ENCODE measurements at regions not wholly inside any gene's neighbourhood (a gene's known extent, or its start where the extent isn't known, plus 50 kb on each side); places are given as distances from the start of the nearest gene placed in this dataset.

DNA sequence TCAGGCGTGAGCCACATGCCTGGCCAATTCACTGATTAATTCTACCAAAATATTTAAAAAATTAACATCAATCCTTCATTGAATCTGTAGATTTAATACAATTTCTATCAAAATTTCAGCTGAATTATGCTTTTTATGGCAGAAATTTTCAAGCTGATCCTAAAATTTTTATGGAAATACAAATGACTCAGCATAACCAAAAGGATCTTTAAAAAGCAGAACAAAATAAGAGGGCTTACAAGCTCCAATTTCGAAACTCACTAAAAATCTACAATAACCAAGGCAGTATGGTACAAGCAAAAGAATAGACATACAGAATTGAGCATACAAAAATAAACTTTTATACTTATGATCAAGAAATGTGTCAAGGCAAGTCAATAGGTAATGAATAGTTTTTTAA lies 180.4 kb upstream of the CTNNB1 start:
- no peak for DNase-seq (ENCODE audit: low read depth in 2 of 3, low spot score in 2 of 3)

DNA sequence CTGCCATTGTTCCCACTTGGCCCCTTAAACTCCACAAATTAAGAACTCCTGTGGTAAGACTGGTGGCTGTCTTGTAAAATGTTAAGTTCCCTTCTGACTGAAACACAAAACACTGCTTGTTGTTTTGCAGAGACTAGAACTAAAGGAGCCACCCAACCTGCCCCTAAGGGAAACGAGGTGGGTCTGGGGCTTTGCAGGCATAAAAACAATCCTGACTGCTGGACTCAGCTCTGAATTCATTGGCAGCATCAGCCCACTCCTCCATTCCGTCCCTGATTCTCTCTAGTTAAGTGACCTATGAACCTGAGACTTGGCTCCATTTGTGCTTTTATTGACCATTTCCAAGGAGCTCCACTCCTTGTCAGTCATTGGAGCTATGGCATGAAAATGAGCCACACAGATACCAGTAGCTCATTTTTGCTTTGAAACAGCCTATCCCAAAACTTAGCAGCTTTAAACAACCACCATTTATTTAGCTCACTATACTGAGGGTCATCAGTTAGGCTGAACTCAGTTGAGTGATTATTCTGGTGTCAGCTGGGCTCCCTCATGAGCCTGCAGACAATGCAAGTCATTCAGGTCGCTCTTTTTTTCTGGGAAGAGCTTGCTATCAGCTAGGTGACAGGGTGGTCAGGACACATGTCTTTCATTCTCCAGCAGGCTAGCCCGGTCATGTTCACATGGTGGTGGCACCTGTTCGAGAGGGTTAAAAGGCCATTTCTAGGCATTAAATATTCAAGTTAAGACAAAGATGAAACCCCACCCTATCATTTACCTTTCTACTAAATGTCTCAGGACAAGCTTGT lies 175.1 kb upstream of the CTNNB1 start:
- no peak for DNase-seq (ENCODE audit: low read depth in 2 of 3, low spot score in 2 of 3)

DNA sequence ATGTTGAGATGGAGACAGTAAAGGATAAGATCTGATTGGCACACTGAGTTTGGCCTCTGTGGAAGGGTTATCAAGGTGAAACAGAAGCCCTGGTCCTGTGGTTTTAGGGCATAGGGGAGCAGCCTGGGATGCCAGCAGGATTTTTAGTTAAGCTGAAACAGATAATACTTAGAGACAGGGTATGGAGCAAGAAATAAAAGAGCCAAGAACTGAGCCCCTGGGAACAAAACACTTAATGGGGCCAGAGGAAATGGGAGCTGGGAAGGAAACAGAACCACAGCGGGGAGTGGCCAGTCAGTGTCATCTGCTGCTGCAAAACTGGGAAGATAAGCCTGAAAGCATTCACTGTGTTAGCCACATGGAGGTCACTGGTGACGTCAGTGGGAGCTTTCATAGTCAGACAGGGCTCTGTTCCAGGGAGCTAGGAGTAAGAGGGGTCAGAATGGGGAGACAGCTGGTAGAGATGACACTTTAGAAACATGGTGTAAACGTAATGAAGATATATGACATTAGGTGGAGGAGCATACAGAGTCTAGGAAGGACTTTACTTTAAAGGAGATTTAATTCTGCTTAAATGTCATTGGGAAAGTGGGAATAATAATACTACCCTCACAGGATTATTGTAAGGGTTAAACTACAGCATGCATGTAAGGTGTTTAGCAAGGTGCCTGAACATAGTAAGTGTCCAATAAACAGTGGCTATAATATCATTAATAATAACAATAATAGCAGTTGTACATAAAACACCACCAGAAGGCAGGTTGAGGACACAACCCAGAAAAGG lies 172.7 kb upstream of the CTNNB1 start:
- DNase-seq (ENCODE audit: low read depth in 2 of 3, low spot score in 2 of 3), result no peak

DNA sequence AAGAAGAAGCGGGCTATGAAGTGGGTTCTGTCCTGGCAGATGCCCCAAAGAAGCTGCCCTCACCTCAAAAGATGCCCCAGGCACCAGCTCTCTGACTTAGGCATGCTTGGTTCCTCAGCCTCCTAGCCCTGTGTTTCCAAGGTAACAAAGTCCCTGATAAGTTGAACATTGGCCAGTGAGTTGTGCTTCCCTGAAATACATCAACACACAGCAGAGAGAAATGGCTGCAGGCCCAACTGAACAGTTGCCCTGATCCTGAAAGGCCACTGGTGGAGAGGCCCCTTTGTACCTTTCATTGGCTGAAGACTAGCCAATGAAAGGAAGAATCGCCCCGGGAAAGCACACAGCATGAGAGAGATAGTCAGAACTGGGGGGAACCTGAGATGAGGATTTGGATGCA lies 169.9 kb upstream of the CTNNB1 start:
- DNase-seq (ENCODE audit: low read depth in 2 of 3, low spot score in 2 of 3), result no peak

DNA sequence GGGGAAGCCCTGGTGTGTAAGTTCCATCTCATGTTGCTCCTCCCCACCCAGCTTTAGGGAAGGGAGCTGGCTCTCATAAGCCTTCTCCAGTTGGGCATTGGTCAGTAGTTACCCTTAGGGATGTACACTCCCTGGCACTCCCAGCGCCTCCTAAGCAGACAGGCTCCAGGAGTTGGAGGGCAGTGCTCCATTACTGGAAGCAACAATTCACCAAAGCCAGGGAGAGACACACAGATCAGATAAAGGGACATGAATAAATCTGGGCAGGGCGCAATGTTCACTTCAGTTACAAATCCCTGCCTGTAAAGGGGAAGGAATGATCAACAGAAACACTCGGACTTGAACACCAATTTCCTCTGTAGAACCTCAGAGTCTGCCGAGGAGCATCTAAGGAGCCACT lies 169.1 kb upstream of the CTNNB1 start:
- DNase-seq (ENCODE audit: low read depth in 2 of 3, low spot score in 2 of 3), result no peak

DNA sequence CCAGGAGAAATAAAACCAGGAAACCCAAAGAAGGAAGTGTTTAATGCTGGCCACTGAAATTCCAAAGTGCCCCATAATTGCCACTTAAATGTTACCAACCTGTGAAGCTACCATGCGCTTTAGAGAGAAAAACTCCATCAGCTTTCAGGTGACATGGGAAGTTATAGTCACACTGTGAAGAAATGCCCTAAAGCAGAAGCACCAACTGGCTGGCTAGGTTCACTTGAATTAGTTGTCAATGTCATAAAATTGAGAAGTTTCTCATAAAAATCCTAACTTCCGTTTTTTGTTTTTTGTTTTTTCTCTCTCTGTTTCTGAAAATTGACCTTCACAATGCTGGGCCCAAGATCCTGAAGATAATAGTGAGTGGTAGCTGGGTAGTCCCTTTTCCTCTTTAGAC lies 167.9 kb upstream of the CTNNB1 start:
- no peak for DNase-seq (ENCODE audit: low read depth in 2 of 3, low spot score in 2 of 3)

DNA sequence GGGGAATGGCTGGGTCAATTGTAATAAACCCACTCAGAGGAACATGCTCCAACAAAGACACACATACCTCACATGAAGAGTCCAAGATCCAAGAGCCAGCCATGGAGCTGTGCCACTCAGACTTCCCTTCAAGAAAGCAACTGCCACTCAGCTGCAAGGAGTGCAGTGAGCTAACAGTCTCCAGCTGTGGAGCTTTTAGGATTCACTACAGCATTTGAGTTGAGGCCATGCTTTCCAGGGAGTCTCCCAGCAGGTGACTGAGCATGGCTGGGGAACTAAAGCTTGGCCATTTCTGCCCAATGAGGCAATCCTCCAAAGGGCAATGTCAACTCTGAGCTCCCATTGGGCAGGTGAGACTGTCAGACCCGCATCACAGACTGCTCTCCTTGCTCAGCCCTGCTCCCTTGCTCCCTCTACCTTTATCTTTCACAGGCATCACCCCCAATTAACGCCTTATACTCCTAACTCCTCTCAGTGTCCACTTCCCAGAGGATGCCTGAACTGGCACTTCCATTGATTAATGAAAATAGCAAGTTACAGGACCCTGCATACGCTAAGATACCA lies 165.3 kb upstream of the CTNNB1 start:
- DNase-seq (ENCODE audit: low read depth in 2 of 3, low spot score in 2 of 3), result no peak

DNA sequence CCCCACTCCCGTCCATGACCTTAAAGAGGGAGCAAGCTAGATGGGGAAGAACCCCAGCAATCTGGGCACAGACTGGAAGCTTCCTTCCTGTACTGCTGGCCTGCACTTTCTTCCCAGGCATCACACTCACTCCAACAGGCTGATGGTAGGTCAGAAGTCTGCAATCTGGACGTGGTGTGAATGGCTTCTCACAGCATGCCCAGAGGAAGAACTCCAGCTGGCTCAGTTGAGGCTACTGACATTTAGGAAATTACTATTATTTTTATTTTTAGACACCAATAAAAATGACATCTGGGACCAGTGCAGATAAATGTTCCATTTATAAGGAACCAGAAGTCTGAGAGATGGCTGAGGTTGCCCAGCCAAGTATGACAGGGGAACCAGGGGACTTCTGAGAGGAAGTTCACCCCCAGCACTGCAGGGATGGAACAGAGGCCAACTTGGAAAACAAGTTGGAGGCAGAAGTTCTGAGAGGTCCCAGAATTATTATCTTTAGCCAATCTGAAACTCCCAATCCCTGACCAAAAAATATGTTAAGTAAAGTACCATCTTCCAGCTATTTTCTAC lies 163.8 kb upstream of the CTNNB1 start:
- DNase-seq (ENCODE audit: low read depth in 2 of 3, low spot score in 2 of 3), result no peak

DNA sequence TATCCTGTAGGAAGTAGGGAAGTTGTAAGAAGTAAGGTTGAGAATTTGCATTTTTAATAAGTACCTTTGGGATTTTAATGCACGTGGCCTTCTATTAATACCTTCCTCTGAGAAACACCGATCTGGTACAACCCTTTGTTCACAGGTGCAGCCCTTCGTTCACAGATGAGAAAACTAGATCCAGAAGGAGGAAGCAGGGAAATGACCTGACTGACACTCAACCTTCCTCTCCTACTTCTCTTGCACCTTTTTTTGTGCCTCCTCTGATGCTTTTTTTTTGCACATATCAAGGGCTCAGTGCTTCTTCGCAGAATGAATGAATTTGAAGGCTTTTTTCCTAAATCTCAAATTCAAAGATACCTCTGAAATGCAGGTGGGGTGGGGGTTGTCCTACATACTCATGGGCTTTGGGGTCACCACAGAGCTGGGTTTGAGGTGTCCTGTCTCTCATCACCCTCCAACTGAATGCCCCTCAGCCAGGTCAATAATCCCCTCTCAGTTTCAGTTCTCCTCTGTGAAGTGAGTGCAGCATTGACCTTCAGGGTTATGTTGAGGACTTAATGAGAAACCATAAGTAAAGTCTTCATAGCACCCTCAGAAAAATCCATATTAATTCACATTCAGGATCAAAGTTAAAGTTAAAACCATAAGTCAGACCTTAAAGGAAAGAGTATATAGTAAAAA lies 161.5 kb upstream of the CTNNB1 start:
- DNase-seq (ENCODE audit: low read depth in 2 of 3, low spot score in 2 of 3), result no peak

DNA sequence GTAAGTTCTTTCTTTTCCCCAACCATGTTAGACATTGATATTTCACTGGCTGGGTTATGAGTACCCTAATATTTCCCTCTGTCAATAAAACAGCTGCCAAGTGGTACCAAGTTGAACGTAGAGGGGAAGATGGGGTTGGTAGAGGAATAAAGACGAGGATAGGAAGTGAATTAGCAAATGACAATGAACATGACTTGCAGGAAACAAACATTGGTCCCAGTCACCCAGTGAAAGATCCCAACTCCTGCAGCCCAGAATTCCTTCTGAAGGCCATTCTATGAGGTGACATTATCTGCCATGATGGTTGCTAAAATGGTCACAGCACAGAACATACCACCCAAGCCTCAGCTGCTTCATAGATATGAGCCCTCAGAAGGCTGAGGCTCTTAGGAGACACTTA lies 159.0 kb upstream of the CTNNB1 start:
- no peak for DNase-seq (ENCODE audit: low read depth in 2 of 3, low spot score in 2 of 3)

GRCh38 chr3:41041462-41041861 lies 157.8 kb upstream of the CTNNB1 start:
- no peak for DNase-seq (ENCODE audit: low read depth in 2 of 3, low spot score in 2 of 3)

DNA sequence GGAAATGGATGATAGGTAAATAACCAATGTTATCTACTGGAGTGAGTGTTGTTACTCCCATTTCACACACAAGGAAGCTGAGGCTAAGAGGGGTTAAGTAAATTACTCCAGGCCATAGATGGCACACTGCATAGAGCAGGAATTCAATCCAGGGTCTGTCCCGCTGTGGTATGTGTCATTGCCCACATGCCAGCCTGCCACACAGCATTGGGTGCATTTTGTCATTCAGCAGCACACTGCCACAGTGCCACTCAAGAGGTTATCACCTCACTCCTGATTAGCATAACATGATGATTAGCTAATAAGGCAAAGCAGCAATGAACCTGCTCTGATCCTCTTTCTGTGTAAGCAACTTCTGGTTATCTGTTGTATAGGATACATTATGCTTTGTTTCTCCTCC lies 157.4 kb upstream of the CTNNB1 start:
- no peak for DNase-seq (ENCODE audit: low read depth in 2 of 3, low spot score in 2 of 3)

- no peak for DNase-seq (ENCODE audit: low read depth in 2 of 3, low spot score in 2 of 3)
Observed at GRCh38 chr3:41044523-41044922, 154.8 kb upstream of the CTNNB1 start.

DNA sequence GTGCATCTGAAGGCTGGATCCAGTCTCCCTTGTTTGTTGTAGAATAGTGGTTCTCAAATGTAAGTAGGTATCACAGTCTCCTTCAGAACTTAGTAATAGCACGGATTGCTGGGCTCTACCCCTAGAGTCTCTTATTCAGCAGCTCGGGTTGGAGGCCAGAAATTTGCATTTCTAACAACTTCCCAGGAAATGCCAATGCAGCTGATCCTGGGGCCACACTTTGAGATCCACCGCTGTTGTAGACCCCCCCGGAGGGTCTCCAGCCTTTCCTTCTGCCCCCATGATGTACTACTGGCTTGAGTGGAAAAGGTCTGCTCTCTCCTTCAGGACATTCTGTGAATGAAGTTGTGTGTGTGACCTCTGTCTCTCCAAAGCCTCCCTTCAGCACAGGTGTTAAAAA lies 153.8 kb upstream of the CTNNB1 start:
- DNase-seq (ENCODE audit: low read depth in 2 of 3, low spot score in 2 of 3), result no peak

- no peak for DNase-seq (ENCODE audit: low read depth in 2 of 3, low spot score in 2 of 3)
Observed at GRCh38 chr3:41050144-41050543, 149.2 kb upstream of the CTNNB1 start.

GRCh38 chr3:41053220-41053619 lies 146.1 kb upstream of the CTNNB1 start:
- DNase-seq (ENCODE audit: low read depth in 2 of 3, low spot score in 2 of 3), result no peak

DNA sequence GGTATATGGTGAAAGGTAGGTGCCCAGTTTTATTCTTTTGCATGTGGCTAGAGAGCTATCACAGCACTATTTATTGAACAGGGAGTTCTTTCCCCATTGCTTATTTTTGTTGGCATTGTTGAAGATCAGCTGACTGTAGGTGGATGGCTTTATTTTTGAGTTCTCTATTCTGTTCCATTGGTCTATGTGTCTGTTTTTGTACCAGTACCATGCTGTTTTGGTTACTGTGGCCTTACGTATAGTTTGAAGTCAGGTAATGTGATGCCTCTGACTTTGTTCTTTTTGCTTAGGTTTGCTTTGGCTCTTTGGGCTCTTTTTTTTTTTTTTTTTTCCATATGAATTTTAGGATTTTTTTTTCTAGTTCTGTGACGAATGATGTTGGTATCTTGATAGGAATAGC lies 139.2 kb upstream of the CTNNB1 start:
- DNase-seq (ENCODE audit: low read depth in 2 of 3, low spot score in 2 of 3), result no peak

DNA sequence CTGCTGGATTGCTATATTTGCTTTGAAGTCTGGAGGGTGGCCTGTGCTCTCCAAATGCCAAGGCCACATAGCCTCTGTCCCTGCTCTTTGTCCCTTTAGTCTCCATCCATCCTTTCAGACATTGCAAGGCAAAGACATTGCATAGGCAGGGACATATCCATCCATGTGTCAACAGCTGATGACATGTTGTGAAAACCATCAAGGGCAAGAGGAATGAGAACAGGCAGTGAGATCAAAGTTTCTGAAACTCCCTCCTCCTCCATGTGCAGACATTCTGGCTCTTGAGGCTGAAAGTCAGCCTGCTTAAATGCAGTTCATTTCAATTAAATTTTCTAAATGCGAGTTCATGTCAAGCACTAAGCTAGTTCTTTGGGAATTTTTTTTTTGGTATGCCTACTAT lies 135.2 kb upstream of the CTNNB1 start:
- no peak for DNase-seq (ENCODE audit: low read depth in 2 of 3, low spot score in 2 of 3)

GRCh38 chr3:41064526-41064925 lies 134.8 kb upstream of the CTNNB1 start:
- no peak for DNase-seq (ENCODE audit: low read depth in 2 of 3, low spot score in 2 of 3)

- DNase-seq (ENCODE audit: low read depth in 2 of 3, low spot score in 2 of 3), result no peak
Observed at GRCh38 chr3:41065340-41065739, 134.0 kb upstream of the CTNNB1 start.

DNA sequence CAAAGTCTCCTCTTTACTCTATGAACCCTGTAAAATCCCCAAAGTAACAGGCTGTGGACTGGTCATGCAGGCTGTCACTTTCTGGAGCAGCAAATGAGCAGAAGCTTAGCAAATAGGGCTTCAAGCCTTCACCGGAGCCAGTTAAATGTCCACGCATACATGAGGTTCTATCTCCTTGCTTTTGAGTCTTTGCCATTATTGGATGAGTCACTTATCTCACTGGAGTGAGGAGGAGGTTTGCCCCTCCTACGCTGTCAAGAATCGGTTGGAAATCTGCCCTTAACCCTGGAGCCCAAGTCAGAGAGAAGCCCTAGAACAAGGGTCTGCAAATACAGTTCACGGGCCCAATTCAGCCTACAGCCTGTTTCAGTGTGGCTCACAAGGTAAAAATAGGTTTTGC lies 126.1 kb upstream of the CTNNB1 start:
- DNase-seq (ENCODE audit: low read depth in 2 of 3, low spot score in 2 of 3), result no peak
